ENCODE measurements at regions not wholly inside any gene's neighbourhood (a gene's known extent, or its start where the extent isn't known, plus 50 kb on each side); places are given as distances from the start of the nearest gene placed in this dataset.

DNA sequence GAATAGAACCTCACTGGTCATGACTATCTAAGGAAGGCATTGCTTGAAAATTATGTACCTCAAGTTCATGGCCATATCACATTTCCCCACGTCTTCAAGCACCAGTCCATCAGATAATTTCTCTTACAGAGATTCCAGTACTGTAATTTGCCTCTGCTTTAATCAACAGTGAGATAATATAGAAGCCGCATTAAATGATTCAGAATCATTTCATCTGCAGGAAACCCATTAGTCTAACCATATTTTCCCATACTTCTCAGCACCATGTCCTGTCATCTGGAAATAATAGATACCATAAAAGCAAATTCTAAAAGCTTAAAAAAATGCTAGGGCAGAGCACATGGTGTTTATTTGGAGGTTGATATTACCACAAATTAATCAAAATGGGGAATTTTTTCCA lies 310.3 kb upstream of the SLIT2 start:
- no peak for TF ChIP-seq CSDC2 (CRISPR knock-in tag; IDR thresholded peaks at IDR 0.05)
- no peak for TF ChIP-seq ARNTL (CRISPR knock-in tag; IDR thresholded peaks at IDR 0.05; ENCODE audit: borderline replicate concordance, low read depth)
- 0 out of 2 replicates have a peak, but pooled peaks have one; percentile 33 for TF ChIP-seq ZNF8 (CRISPR knock-in tag; IDR thresholded peaks at IDR 0.05)
- peak; percentile 94 for TF ChIP-seq TCF4 (CRISPR knock-in tag; IDR thresholded peaks at IDR 0.05; ENCODE audit: borderline replicate concordance)
- TF ChIP-seq TOX (CRISPR knock-in tag; IDR thresholded peaks at IDR 0.05; ENCODE audit: borderline replicate concordance): no peak
- TF ChIP-seq ESRRG (CRISPR knock-in tag; IDR thresholded peaks at IDR 0.05): no peak
- no peak for TF ChIP-seq PPARA (CRISPR knock-in tag; IDR thresholded peaks at IDR 0.05; ENCODE audit: borderline replicate concordance)
- TF ChIP-seq GLIS3 (CRISPR knock-in tag; IDR thresholded peaks at IDR 0.05): no peak
- no peak for TF ChIP-seq SNAI2 (CRISPR knock-in tag; IDR thresholded peaks at IDR 0.05)
- TF ChIP-seq, protein P1, sequence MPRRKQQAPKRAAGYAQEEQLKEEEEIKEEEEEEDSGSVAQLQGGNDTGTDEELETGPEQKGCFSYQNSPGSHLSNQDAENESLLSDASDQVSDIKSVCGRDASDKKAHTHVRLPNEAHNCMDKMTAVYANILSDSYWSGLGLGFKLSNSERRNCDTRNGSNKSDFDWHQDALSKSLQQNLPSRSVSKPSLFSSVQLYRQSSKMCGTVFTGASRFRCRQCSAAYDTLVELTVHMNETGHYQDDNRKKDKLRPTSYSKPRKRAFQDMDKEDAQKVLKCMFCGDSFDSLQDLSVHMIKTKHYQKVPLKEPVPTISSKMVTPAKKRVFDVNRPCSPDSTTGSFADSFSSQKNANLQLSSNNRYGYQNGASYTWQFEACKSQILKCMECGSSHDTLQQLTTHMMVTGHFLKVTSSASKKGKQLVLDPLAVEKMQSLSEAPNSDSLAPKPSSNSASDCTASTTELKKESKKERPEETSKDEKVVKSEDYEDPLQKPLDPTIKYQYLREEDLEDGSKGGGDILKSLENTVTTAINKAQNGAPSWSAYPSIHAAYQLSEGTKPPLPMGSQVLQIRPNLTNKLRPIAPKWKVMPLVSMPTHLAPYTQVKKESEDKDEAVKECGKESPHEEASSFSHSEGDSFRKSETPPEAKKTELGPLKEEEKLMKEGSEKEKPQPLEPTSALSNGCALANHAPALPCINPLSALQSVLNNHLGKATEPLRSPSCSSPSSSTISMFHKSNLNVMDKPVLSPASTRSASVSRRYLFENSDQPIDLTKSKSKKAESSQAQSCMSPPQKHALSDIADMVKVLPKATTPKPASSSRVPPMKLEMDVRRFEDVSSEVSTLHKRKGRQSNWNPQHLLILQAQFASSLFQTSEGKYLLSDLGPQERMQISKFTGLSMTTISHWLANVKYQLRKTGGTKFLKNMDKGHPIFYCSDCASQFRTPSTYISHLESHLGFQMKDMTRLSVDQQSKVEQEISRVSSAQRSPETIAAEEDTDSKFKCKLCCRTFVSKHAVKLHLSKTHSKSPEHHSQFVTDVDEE (CRISPR knock-in tag; IDR thresholded peaks at IDR 0.05): no peak
- no peak for TF ChIP-seq CSRNP3 (CRISPR knock-in tag; IDR thresholded peaks at IDR 0.05)
- no peak for TF ChIP-seq BACH2 (CRISPR knock-in tag; IDR thresholded peaks at IDR 0.05; ENCODE audit: borderline replicate concordance)
- TF ChIP-seq POU6F1 (CRISPR knock-in tag; IDR thresholded peaks at IDR 0.05; ENCODE audit: borderline replicate concordance, low read depth): no peak
- no peak for TF ChIP-seq ZNF565 (CRISPR knock-in tag; conservative IDR thresholded peaks at IDR 0.05; ENCODE audit: low read depth)

All from SK-N-SH treated with all-trans-retinoic acid at 6 μM for 48 hours (cell line).